ENCODE measurements at regions not wholly inside any gene's neighbourhood (a gene's known extent, or its start where the extent isn't known, plus 50 kb on each side); places are given as distances from the start of the nearest gene placed in this dataset.
"Not testable (repeated sequence)": the region's sequence is repeated elsewhere in the genome, so short reads cannot be mapped to it uniquely, and the experiment has no call there.

GRCh38 chrX:5666689-5667088, 562.0 kb downstream of the NLGN4X start:
- H3K23ac ChIP-seq (ENCODE audit: low read depth, low read length); H2BK120ac ChIP-seq (ENCODE audit: low read depth, low read length); H3K27me3 ChIP-seq (ENCODE audit: control insufficient read depth, insufficient read depth, low read length); H4K5ac ChIP-seq (ENCODE audit: low read depth, low read length); intact Hi-C loops (cut with micrococcal nuclease); BruUV-seq (replicated peaks); H3K27ac ChIP-seq (ENCODE audit: insufficient read depth, low read length); H2AK9ac ChIP-seq (replicated peaks; ENCODE audit: low read depth, low read length, poor library complexity); H4K91ac ChIP-seq (ENCODE audit: insufficient read depth, low read depth, low read length); H3K14ac ChIP-seq (replicated peaks; ENCODE audit: low read depth, low read length); H3K9ac ChIP-seq (ENCODE audit: low read depth, low read length); H2AFZ ChIP-seq (replicated peaks; ENCODE audit: low read length, poor library complexity); H2BK5ac ChIP-seq (ENCODE audit: low read depth, low read length, poor library complexity, severe bottlenecking); in situ Hi-C loops (cut with MboI; ENCODE audit: low sequenced_read_pairs); H2BK15ac ChIP-seq (ENCODE audit: low read depth, low read length); H3K4me2 ChIP-seq (ENCODE audit: low read depth, low read length); H3K79me1 ChIP-seq (ENCODE audit: low read depth in 1 of 2, low read length in 2 of 2); CTCF ChIA-PET; H3K56ac ChIP-seq (ENCODE audit: extremely low read depth, insufficient read depth, low read length); H3K4ac ChIP-seq (ENCODE audit: low read depth, low read length); H4K20me1 ChIP-seq (ENCODE audit: insufficient read depth, low read length); H3K36me3 ChIP-seq (ENCODE audit: control insufficient read depth, insufficient read depth, low read length); dilution Hi-C loops (cut with HindIII; ENCODE audit: low sequenced_read_pairs, unreplicated experiment); H3K4me3 ChIP-seq (ENCODE audit: insufficient read depth, low read depth, low read length); POLR2A ChIA-PET (ENCODE audit: unreplicated experiment); ATAC-seq (ENCODE audit: low read depth); H3K9me1 ChIP-seq (ENCODE audit: insufficient read depth, low read length); H2BK20ac ChIP-seq (ENCODE audit: low read depth, low read length); DNase-seq; H3K4me1 ChIP-seq (ENCODE audit: control insufficient read depth, insufficient read depth, low read length); H4K8ac ChIP-seq (ENCODE audit: low read depth in 2 of 2, low read length in 2 of 2); H2AK5ac ChIP-seq (ENCODE audit: low read depth, low read length); H3K18ac ChIP-seq (ENCODE audit: low read depth, low read length): not testable (repeated sequence)
- peaks cover 15% of the 10 kb centered on the region for H3K9me3 ChIP-seq (ENCODE audit: control insufficient read depth, insufficient read depth, low read length)
- WGBS, 2 experiments (ENCODE audit: extremely low coverage in 2 of 2, insufficient read length in 1 of 2) = 33% methylated on average over 2 of the region's 4 CpGs; no CpG with 5 or more reads in 1 of the 2 experiments

Measured in IMR-90 (cell line).